Keratinocyte (primary cell): ENCODE measurements at regions not wholly inside any gene's neighbourhood (a gene's known extent, or its start where the extent isn't known, plus 50 kb on each side); places are given as distances from the start of the nearest gene placed in this dataset.

ENCODE experiments used
- DNase-seq: peaks from one replicate; pipeline ENCODE4 v3.0.0-alpha.2; 2011; ENCODE audit warnings: low read depth, missing footprints, low spot score
- FAIRE-seq: peaks from 2 replicates; lab custom pipeline; 2011; peaks lifted over from hg19 to GRCh38; lab: Jason Lieb, UNC
- H2AFZ ChIP-seq: 2 replicates; pipeline ENCODE4 v1.6.0; 2012; ENCODE audit warnings: low read length, control low read depth, inconsistent platforms; ENCODE audit not compliant: control insufficient read depth
- H3K27ac ChIP-seq: 2 replicates; pipeline ENCODE4 v1.5.1; 2011; ENCODE audit warnings: low read length; ENCODE audit not compliant: control insufficient read depth, insufficient read depth
- H3K27me3 ChIP-seq: 3 replicates; pipeline ENCODE4 v1.6.0; 2011; ENCODE audit warnings: low read length; ENCODE audit not compliant: control insufficient read depth, insufficient read depth; ENCODE audit errors: extremely low read depth
- H3K36me3 ChIP-seq, 2 experiments: 2 replicates in 1 of 2; 3 replicates in 1 of 2; pipeline ENCODE4 v1.5.1; 2011; ENCODE audit warnings: low read length in 2 of 2, mild to moderate bottlenecking in 1 of 2; ENCODE audit not compliant: control insufficient read depth in 2 of 2, insufficient read depth in 2 of 2; ENCODE audit errors: extremely low read depth in 1 of 2
- H3K4me1 ChIP-seq: 3 replicates; pipeline ENCODE4 v1.5.1; 2011; ENCODE audit warnings: low read length; ENCODE audit not compliant: control insufficient read depth, insufficient read depth; ENCODE audit errors: extremely low read depth
- H3K4me2 ChIP-seq: 3 replicates; pipeline ENCODE4 v1.6.0; 2011; ENCODE audit warnings: low read depth, low read length; ENCODE audit not compliant: control insufficient read depth, insufficient read depth; ENCODE audit errors: extremely low read depth
- H3K4me3 ChIP-seq, 3 experiments: fragments of 200-600 bp in 1 of 3; sonication (generic) in 1 of 3; 2 replicates in 2 of 3; 3 replicates in 1 of 3; pipeline ENCODE4 v1.5.1; 2011 to 2016; ENCODE audit warnings: low read length in 3 of 3, mild to moderate bottlenecking in 3 of 3, control low read depth in 2 of 3, inconsistent platforms in 1 of 3, low read depth in 1 of 3, mixed read lengths in 1 of 3, mixed run types in 1 of 3, moderate library complexity in 1 of 3; ENCODE audit not compliant: control insufficient read depth in 2 of 3, insufficient read depth in 2 of 3; ENCODE audit errors: extremely low read depth in 1 of 3
- H3K79me2 ChIP-seq: 2 replicates; pipeline ENCODE4 v1.6.0; 2012; ENCODE audit warnings: low read length; ENCODE audit not compliant: control insufficient read depth, insufficient read depth
- H3K9ac ChIP-seq: 3 replicates; pipeline ENCODE4 v1.6.0; 2011; ENCODE audit warnings: low read length; ENCODE audit not compliant: control insufficient read depth, insufficient read depth; ENCODE audit errors: extremely low read depth
- H3K9me1 ChIP-seq: 3 replicates; pipeline ENCODE4 v1.6.0; 2011; ENCODE audit warnings: low read length; ENCODE audit not compliant: control insufficient read depth, insufficient read depth; ENCODE audit errors: extremely low read depth
- H3K9me3 ChIP-seq: 2 replicates; pipeline ENCODE4 v1.5.1; 2012; ENCODE audit warnings: low read depth, low read length; ENCODE audit not compliant: control insufficient read depth
- H4K20me1 ChIP-seq: 3 replicates; pipeline ENCODE4 v1.6.0; 2011; ENCODE audit warnings: low read length; ENCODE audit not compliant: control insufficient read depth, insufficient read depth; ENCODE audit errors: extremely low read depth
- CTCF ChIP-seq, 3 experiments: IDR thresholded peaks in 1 of 3; conservative IDR thresholded peaks in 1 of 3; optimal IDR thresholded peaks in 1 of 3; 2 replicates in 2 of 3; 3 replicates in 1 of 3; pipeline versions ENCODE3 to v1.5.1; 2011; ENCODE audit warnings: low read length in 3 of 3, mild to moderate bottlenecking in 3 of 3, moderate library complexity in 2 of 3, control low read depth in 1 of 3, inconsistent platforms in 1 of 3; ENCODE audit not compliant: insufficient read depth in 2 of 3; ENCODE audit errors: extremely low read depth in 1 of 3
- EZH2 ChIP-seq: IDR thresholded peaks from one replicate; pipeline ENCODE4 v1.6.1; 2012; ENCODE audit warnings: inconsistent platforms, mild to moderate bottlenecking, low read length, moderate library complexity
- dilution Hi-C: fragments of 300-500 bp; cut with MboI; formaldehyde crosslinking; loops from one replicate; pipeline ENCODE4 v1.7.0; 2020; ENCODE audit warnings: low sequenced_read_pairs; ENCODE audit not compliant: extremely low pct_ligation_motif_present

- FAIRE-seq (no peak), DNase-seq (no peak)
- TF ChIP-seq EZH2 = no peak
- no peaks in the 10 kb centered on the region for H3K36me3 ChIP-seq
- no peak overlapping the region for H2AFZ ChIP-seq
- H4K20me1 ChIP-seq = no peaks in the 10 kb centered on the region
- H3K79me2 ChIP-seq = no peaks in the 10 kb centered on the region
- H3K4me2 ChIP-seq = no peak overlapping the region
- no peaks in the 10 kb centered on the region for H3K9me1 ChIP-seq
- no peak overlapping the region for H3K9ac ChIP-seq
- no peak overlapping the region for H3K27ac ChIP-seq
- no peaks in the 10 kb centered on the region for H3K9me3 ChIP-seq
- H3K27me3 ChIP-seq = no peaks in the 10 kb centered on the region
- H3K4me1 ChIP-seq = no peaks in the 10 kb centered on the region
- dilution Hi-C loops = no loop called here
- H3K4me3 ChIP-seq = no peak overlapping the region
Observed at GRCh38 chr11:87820011-87820410, 355.2 kb downstream of the RAB38 start.

GRCh38 chr11:87819151-87819550 lies 356.1 kb downstream of the RAB38 start:
- H3K36me3 ChIP-seq = no peaks in the 10 kb centered on the region
- dilution Hi-C loops = no loop called here
- H3K9me3 ChIP-seq = no peaks in the 10 kb centered on the region
- DNase-seq (no peak), FAIRE-seq (no peak)
- H4K20me1 ChIP-seq = no peaks in the 10 kb centered on the region
- H3K9me1 ChIP-seq = no peaks in the 10 kb centered on the region
- no peak overlapping the region for H3K4me2 ChIP-seq
- H2AFZ ChIP-seq = no peak overlapping the region
- no peaks in the 10 kb centered on the region for H3K4me1 ChIP-seq
- TF ChIP-seq EZH2 (no peak), CTCF (optimal IDR thresholded peaks at IDR 0.05 in 1 of 3, IDR thresholded peaks at IDR 0.05 in 1 of 3, conservative IDR thresholded peaks at IDR 0.05 in 1 of 3; ENCODE audit: extremely low read depth in 1 of 3, insufficient read depth in 2 of 3, low read length in 3 of 3) (no peak)
- H3K4me3 ChIP-seq = no peak overlapping the region
- no peak overlapping the region for H3K27ac ChIP-seq
- H3K79me2 ChIP-seq = no peaks in the 10 kb centered on the region
- no peaks in the 10 kb centered on the region for H3K27me3 ChIP-seq
- H3K9ac ChIP-seq = no peak overlapping the region
